ENCODE measurements at regions not wholly inside any gene's neighbourhood (a gene's known extent, or its start where the extent isn't known, plus 50 kb on each side); places are given as distances from the start of the nearest gene placed in this dataset.

DNA sequence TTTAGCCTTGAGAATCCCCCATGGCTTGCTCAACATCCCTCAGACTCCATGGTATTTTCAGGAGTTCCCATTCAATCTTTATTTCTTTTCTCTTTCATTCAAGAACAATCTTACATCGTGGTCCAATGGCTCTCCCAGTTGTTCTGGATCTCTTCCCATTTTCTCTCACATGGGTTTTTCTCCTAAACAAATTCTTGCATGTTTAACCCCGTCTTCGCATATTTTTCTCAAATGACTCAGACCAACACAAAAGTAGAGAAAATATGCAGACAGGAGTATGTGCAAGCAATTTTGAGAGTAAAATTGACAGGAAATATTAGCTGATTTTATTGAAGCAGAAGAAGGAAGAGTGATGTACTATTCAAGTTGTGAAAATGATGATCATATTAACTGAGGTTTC, 396.4 kb upstream of the TRAM1L1 start:
- Histone ChIP-seq H3K9me3 (ENCODE audit: low read length) (no peaks in the 10 kb centered on the region), H4K20me1 (ENCODE audit: insufficient read depth) (no peaks in the 10 kb centered on the region), H3K27me3 (ENCODE audit: insufficient read depth, low read depth, low read length) (no peaks in the 10 kb centered on the region), H3F3A (ENCODE audit: insufficient read depth, low read length, poor library complexity, severe bottlenecking) (no peaks in the 10 kb centered on the region), H2AFZ (ENCODE audit: low read depth, low read length) (no peak overlapping the region), H3K79me2 (replicated peaks; ENCODE audit: insufficient read depth, low read length) (no peaks in the 10 kb centered on the region), H3K27ac (ENCODE audit: low read length) (no peak overlapping the region), H3K36me3 (ENCODE audit: insufficient read depth, low read length) (no peaks in the 10 kb centered on the region), H3K4me3 (ENCODE audit: low read length) (no peak overlapping the region), H3K9ac (ENCODE audit: low read length) (no peak overlapping the region), H3K4me2 (ENCODE audit: low read length) (no peak overlapping the region), H3K9me2 (ENCODE audit: insufficient read depth, low read length) (no peaks in the 10 kb centered on the region)
- TF ChIP-seq POLR2AphosphoS5 (IDR thresholded peaks at IDR 0.05) (no peak), EZH2 (IDR thresholded peaks at IDR 0.05; ENCODE audit: borderline replicate concordance, insufficient read depth, low read length, poor library complexity, severe bottlenecking) (no peak), TAF1 (IDR thresholded peaks at IDR 0.05; ENCODE audit: low read depth) (no peak), MXI1 (conservative IDR thresholded peaks at IDR 0.05; ENCODE audit: poor library complexity, severe bottlenecking) (no peak), SMC3 (conservative IDR thresholded peaks at IDR 0.05; ENCODE audit: poor library complexity) (no peak), EP300 (conservative IDR thresholded peaks at IDR 0.05; ENCODE audit: poor library complexity, severe bottlenecking) (no peak), RAD21 (conservative IDR thresholded peaks at IDR 0.05) (no peak)
- TF ChIP-seq, protein P1, sequence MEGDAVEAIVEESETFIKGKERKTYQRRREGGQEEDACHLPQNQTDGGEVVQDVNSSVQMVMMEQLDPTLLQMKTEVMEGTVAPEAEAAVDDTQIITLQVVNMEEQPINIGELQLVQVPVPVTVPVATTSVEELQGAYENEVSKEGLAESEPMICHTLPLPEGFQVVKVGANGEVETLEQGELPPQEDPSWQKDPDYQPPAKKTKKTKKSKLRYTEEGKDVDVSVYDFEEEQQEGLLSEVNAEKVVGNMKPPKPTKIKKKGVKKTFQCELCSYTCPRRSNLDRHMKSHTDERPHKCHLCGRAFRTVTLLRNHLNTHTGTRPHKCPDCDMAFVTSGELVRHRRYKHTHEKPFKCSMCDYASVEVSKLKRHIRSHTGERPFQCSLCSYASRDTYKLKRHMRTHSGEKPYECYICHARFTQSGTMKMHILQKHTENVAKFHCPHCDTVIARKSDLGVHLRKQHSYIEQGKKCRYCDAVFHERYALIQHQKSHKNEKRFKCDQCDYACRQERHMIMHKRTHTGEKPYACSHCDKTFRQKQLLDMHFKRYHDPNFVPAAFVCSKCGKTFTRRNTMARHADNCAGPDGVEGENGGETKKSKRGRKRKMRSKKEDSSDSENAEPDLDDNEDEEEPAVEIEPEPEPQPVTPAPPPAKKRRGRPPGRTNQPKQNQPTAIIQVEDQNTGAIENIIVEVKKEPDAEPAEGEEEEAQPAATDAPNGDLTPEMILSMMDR (IDR thresholded peaks at IDR 0.05; ENCODE audit: poor library complexity, severe bottlenecking), result no peak
- TF ChIP-seq, protein P2, sequence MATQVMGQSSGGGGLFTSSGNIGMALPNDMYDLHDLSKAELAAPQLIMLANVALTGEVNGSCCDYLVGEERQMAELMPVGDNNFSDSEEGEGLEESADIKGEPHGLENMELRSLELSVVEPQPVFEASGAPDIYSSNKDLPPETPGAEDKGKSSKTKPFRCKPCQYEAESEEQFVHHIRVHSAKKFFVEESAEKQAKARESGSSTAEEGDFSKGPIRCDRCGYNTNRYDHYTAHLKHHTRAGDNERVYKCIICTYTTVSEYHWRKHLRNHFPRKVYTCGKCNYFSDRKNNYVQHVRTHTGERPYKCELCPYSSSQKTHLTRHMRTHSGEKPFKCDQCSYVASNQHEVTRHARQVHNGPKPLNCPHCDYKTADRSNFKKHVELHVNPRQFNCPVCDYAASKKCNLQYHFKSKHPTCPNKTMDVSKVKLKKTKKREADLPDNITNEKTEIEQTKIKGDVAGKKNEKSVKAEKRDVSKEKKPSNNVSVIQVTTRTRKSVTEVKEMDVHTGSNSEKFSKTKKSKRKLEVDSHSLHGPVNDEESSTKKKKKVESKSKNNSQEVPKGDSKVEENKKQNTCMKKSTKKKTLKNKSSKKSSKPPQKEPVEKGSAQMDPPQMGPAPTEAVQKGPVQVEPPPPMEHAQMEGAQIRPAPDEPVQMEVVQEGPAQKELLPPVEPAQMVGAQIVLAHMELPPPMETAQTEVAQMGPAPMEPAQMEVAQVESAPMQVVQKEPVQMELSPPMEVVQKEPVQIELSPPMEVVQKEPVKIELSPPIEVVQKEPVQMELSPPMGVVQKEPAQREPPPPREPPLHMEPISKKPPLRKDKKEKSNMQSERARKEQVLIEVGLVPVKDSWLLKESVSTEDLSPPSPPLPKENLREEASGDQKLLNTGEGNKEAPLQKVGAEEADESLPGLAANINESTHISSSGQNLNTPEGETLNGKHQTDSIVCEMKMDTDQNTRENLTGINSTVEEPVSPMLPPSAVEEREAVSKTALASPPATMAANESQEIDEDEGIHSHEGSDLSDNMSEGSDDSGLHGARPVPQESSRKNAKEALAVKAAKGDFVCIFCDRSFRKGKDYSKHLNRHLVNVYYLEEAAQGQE (IDR thresholded peaks at IDR 0.05; ENCODE audit: borderline replicate concordance), result no peak

DNA sequence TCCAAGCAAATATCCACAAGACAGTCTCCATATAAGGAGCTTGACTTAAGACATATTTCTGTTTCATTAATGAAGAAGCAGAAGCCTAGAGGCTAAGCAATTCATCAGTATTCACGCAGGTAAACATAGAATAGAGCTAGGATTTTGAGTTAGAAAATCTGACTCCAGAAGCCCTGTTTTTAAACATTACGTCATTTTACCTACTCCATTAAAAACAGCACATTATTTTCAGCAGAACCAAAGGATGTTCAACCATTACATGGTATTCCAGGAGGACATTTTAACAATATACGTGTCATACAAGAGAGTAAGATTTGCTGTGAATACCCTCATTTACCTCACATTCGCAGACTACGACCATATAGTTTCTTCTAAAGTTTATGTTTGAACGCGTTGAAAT, 403.3 kb upstream of the TRAM1L1 start:
- no peaks in the 10 kb centered on the region for H3K9me2 ChIP-seq (ENCODE audit: insufficient read depth, low read length)
- H3K9ac ChIP-seq (ENCODE audit: low read length), result no peak overlapping the region
- TF ChIP-seq RAD21 (conservative IDR thresholded peaks at IDR 0.05) (no peak), SMC3 (conservative IDR thresholded peaks at IDR 0.05; ENCODE audit: poor library complexity) (no peak), EP300 (conservative IDR thresholded peaks at IDR 0.05; ENCODE audit: poor library complexity, severe bottlenecking) (no peak), POLR2AphosphoS5 (IDR thresholded peaks at IDR 0.05) (no peak), MXI1 (conservative IDR thresholded peaks at IDR 0.05; ENCODE audit: poor library complexity, severe bottlenecking) (no peak), TAF1 (IDR thresholded peaks at IDR 0.05; ENCODE audit: low read depth) (no peak), EZH2 (IDR thresholded peaks at IDR 0.05; ENCODE audit: borderline replicate concordance, insufficient read depth, low read length, poor library complexity, severe bottlenecking) (no peak)
- TF ChIP-seq, protein P2 (IDR thresholded peaks at IDR 0.05; ENCODE audit: borderline replicate concordance), result no peak
- TF ChIP-seq, protein P1 (IDR thresholded peaks at IDR 0.05; ENCODE audit: poor library complexity, severe bottlenecking), result no peak
- H3K27ac ChIP-seq (ENCODE audit: low read length), result no peak overlapping the region
- no peak overlapping the region for H2AFZ ChIP-seq (ENCODE audit: low read depth, low read length)
- no peaks in the 10 kb centered on the region for H4K20me1 ChIP-seq (ENCODE audit: insufficient read depth)
- H3K9me3 ChIP-seq (ENCODE audit: low read length), result no peaks in the 10 kb centered on the region
- H3K36me3 ChIP-seq (ENCODE audit: insufficient read depth, low read length), result no peaks in the 10 kb centered on the region
- no peaks in the 10 kb centered on the region for H3K27me3 ChIP-seq (ENCODE audit: insufficient read depth, low read depth, low read length)
- no peaks in the 10 kb centered on the region for H3F3A ChIP-seq (ENCODE audit: insufficient read depth, low read length, poor library complexity, severe bottlenecking)
- H3K4me3 ChIP-seq (ENCODE audit: low read length), result no peak overlapping the region
- H3K79me2 ChIP-seq (replicated peaks; ENCODE audit: insufficient read depth, low read length), result no peaks in the 10 kb centered on the region
- H3K4me2 ChIP-seq (ENCODE audit: low read length), result no peak overlapping the region
